CD4-positive, alpha-beta T cell (primary cell): ENCODE measurements at regions not wholly inside any gene's neighbourhood (a gene's known extent, or its start where the extent isn't known, plus 50 kb on each side); places are given as distances from the start of the nearest gene placed in this dataset.
"Not testable (repeated sequence)": the region's sequence is repeated elsewhere in the genome, so short reads cannot be mapped to it uniquely, and the experiment has no call there.

Experiments used
- ATAC-seq: fragments of 200-7000 bp; cut with Tn5 transposase; one replicate; pipeline ENCODE4 v1.10.0; 2022; ENCODE audit warnings: mild to moderate bottlenecking; ENCODE audit not compliant: poor library complexity
- CTCF ChIA-PET: fragments of 350-600 bp; sonication (Branson Sonifier 250); formaldehyde crosslinking; loops from one replicate; lab custom pipeline; 2021; ENCODE audit warnings: antibody characterized with exemption, inconsistent platforms; lab: Charles Lee
- POLR2A ChIA-PET: fragments of 350-600 bp; sonication (Branson Sonifier 250); formaldehyde crosslinking; loops from one replicate; lab custom pipeline; 2021; ENCODE audit warnings: antibody characterized with exemption, inconsistent platforms; lab: Charles Lee
- DNase-seq, 14 experiments: peaks; one replicate each; pipeline ENCODE4 v3.0.0-alpha.2; 2013 to 2020; ENCODE audit warnings: mixed read lengths in 2 of 14
- H3K27ac ChIP-seq, 2 donors: one replicate each; pipeline versions ENCODE4 v1.5.1 to v1.7.0; 2013; ENCODE audit warnings: low read length in 2 of 2, low read depth in 1 of 2, mild to moderate bottlenecking in 1 of 2
- H3K27me3 ChIP-seq, 2 experiments: 1 replicate in 1 of 2; 2 replicates in 1 of 2; pipeline versions ENCODE4 v1.6.1 to v1.7.0; 2013; ENCODE audit warnings: low read length in 2 of 2, control low read depth in 1 of 2, mild to moderate bottlenecking in 1 of 2, moderate library complexity in 1 of 2; ENCODE audit not compliant: insufficient read depth in 2 of 2, control insufficient read depth in 1 of 2
- H3K36me3 ChIP-seq: one replicate; pipeline ENCODE4 v1.6.1; 2013; ENCODE audit warnings: low read length, control low read depth; ENCODE audit not compliant: insufficient read depth
- H3K4me1 ChIP-seq: one replicate; pipeline ENCODE4 v1.6.1; 2013; ENCODE audit warnings: low read length, control low read depth; ENCODE audit not compliant: insufficient read depth
- H3K4me3 ChIP-seq: one replicate; pipeline ENCODE4 v1.5.1; 2013; ENCODE audit warnings: mild to moderate bottlenecking, low read length, moderate library complexity
- H3K9me3 ChIP-seq, 2 experiments: 1 replicate in 1 of 2; 2 replicates in 1 of 2; pipeline versions ENCODE4 v1.6.1 to v1.7.0; 2013; ENCODE audit warnings: low read length in 2 of 2, mild to moderate bottlenecking in 2 of 2, control low read depth in 1 of 2, moderate library complexity in 1 of 2; ENCODE audit not compliant: control insufficient read depth in 1 of 2, insufficient read depth in 1 of 2
- H3K27ac Mint-ChIP-seq: one replicate; pipeline ENCODE4 v1.8.0; 2020; ENCODE audit warnings: mixed read lengths
- H3K27me3 Mint-ChIP-seq: one replicate; pipeline ENCODE4 v1.8.0; 2021; ENCODE audit warnings: mixed read lengths
- H3K36me3 Mint-ChIP-seq: one replicate; pipeline ENCODE4 v1.8.0; 2021; ENCODE audit warnings: low read depth, mixed read lengths
- H3K4me1 Mint-ChIP-seq: one replicate; pipeline ENCODE4 v1.8.0; 2021; ENCODE audit warnings: low read depth, mixed read lengths
- H3K4me3 Mint-ChIP-seq: one replicate; pipeline ENCODE4 v1.8.0; 2020; ENCODE audit warnings: mild to moderate bottlenecking, mixed read lengths
- H3K9me3 Mint-ChIP-seq: one replicate; pipeline ENCODE4 v1.8.0; 2020; ENCODE audit warnings: mixed read lengths
- CTCF ChIP-seq: fragments of 200-600 bp; IDR thresholded peaks from one replicate; pipeline ENCODE4 v1.8.0; 2022; ENCODE audit warnings: antibody characterized with exemption, mild to moderate bottlenecking
- intact Hi-C, 2 experiments: fragments of 100-400 bp; cut with DNase I in 1 of 2; cut with micrococcal nuclease in 1 of 2; formaldehyde crosslinking; loops; one replicate each; pipeline versions ENCODE4 v1.15.1 to v1.9.0; 2023 to 2025; cut with DNase I, micrococcal nuclease

GRCh38 chr1:73467731-73468130 lies 730.2 kb downstream of the LRRIQ3 start:
- intact Hi-C loops: no loop called here
- POLR2A ChIA-PET: no interaction called here
- CTCF ChIA-PET: no interaction called here
- H3K4me3 Mint-ChIP-seq: no peak overlapping the region
- no peaks in the 10 kb centered on the region for H3K36me3 Mint-ChIP-seq
- TF ChIP-seq CTCF: no peak
- no peaks in the 10 kb centered on the region for H3K36me3 ChIP-seq
- no peak overlapping the region for H3K4me3 ChIP-seq
- H3K27me3 Mint-ChIP-seq: no peaks in the 10 kb centered on the region
- no peaks in the 10 kb centered on the region for H3K9me3 ChIP-seq
- H3K4me1 Mint-ChIP-seq: no peaks in the 10 kb centered on the region
- H3K9me3 Mint-ChIP-seq: peaks cover 8% of the 10 kb centered on the region
- no peaks in the 10 kb centered on the region for H3K4me1 ChIP-seq
- DNase-seq: no peak
- H3K27ac ChIP-seq: no peak overlapping the region
- H3K27me3 ChIP-seq: no peaks in the 10 kb centered on the region
- no peak for ATAC-seq
- H3K27ac Mint-ChIP-seq: no peak overlapping the region

GRCh38 chr1:73463873-73464272 lies 734.1 kb downstream of the LRRIQ3 start:
- CTCF ChIA-PET: no interaction called here
- no peak for TF ChIP-seq CTCF
- no peak for DNase-seq
- Histone ChIP-seq H3K27me3 (no peaks in the 10 kb centered on the region), H3K36me3 (no peaks in the 10 kb centered on the region), H3K4me3 (no peak overlapping the region), H3K9me3 (no peaks in the 10 kb centered on the region), H3K27ac (no peak overlapping the region), H3K4me1 (no peaks in the 10 kb centered on the region)
- Mint-ChIP-seq H3K27ac (no peak overlapping the region), H3K9me3 (peaks cover 3% of the 10 kb centered on the region), H3K4me3 (no peak overlapping the region), H3K36me3 (no peaks in the 10 kb centered on the region), H3K4me1 (no peaks in the 10 kb centered on the region), H3K27me3 (no peaks in the 10 kb centered on the region)
- intact Hi-C loops: no loop called here
- POLR2A ChIA-PET: no interaction called here
- ATAC-seq: no peak

GRCh38 chr1:73452522-73452921 lies 745.5 kb downstream of the LRRIQ3 start:
- ATAC-seq: no peak
- no peaks in the 10 kb centered on the region for H3K36me3 Mint-ChIP-seq
- H3K4me1 Mint-ChIP-seq: no peaks in the 10 kb centered on the region
- no peaks in the 10 kb centered on the region for H3K27me3 ChIP-seq
- H3K27me3 Mint-ChIP-seq: no peaks in the 10 kb centered on the region
- H3K9me3 Mint-ChIP-seq: peaks cover 11% of the 10 kb centered on the region
- intact Hi-C loops: no loop called here
- no peak for DNase-seq
- no peak overlapping the region for H3K4me3 ChIP-seq
- H3K4me3 Mint-ChIP-seq: no peak overlapping the region
- ChIA-PET POLR2A (no interaction called here), CTCF (no interaction called here)
- H3K27ac ChIP-seq: no peak overlapping the region
- H3K4me1 ChIP-seq: no peaks in the 10 kb centered on the region
- H3K27ac Mint-ChIP-seq: no peak overlapping the region
- no peaks in the 10 kb centered on the region for H3K36me3 ChIP-seq
- TF ChIP-seq CTCF: no peak
- peaks cover 0 to 8% of the 10 kb centered on the region in 2 experiments for H3K9me3 ChIP-seq

- H3K27ac ChIP-seq, POLR2A ChIA-PET, H3K27me3 ChIP-seq: not testable (repeated sequence)
Measured at GRCh38 chr1:73450668-73451067, 747.3 kb downstream of the LRRIQ3 start.

More at GRCh38 chr1:73450668-73451067, 747.3 kb downstream of the LRRIQ3 start:
- H3K27ac Mint-ChIP-seq, H3K36me3 ChIP-seq, H3K4me1 Mint-ChIP-seq, H3K36me3 Mint-ChIP-seq, H3K4me3 Mint-ChIP-seq, H3K4me3 ChIP-seq, ATAC-seq, H3K9me3 ChIP-seq, H3K4me1 ChIP-seq, DNase-seq, CTCF ChIA-PET, intact Hi-C loops, H3K27me3 Mint-ChIP-seq: not testable (repeated sequence)
- peaks cover 11% of the 10 kb centered on the region for H3K9me3 Mint-ChIP-seq
